ENCODE measurements at regions not wholly inside any gene's neighbourhood (a gene's known extent, or its start where the extent isn't known, plus 50 kb on each side); places are given as distances from the start of the nearest gene placed in this dataset.
"Not testable (repeated sequence)": the region's sequence is repeated elsewhere in the genome, so short reads cannot be mapped to it uniquely, and the experiment has no call there.

- no peak for DNase-seq (ENCODE audit: low spot score)
- ChIA-PET POLR2A (ENCODE audit: low non-redundant PET) (no interaction called here), CTCF (no interaction called here)
- TF ChIP-seq CTCF (conservative IDR thresholded peaks at IDR 0.05; ENCODE audit: low read depth) = no peak
- H3K27ac ChIP-seq = no peak overlapping the region
These were observed 55.2 kb upstream of the MDM1 start for GRCh38 chr12:68387338-68387737.

- no peak overlapping the region for H3K27ac ChIP-seq
- DNase-seq (ENCODE audit: low spot score) = no peak
- CTCF ChIA-PET = no interaction called here
- no peak for TF ChIP-seq CTCF (conservative IDR thresholded peaks at IDR 0.05; ENCODE audit: low read depth)
- POLR2A ChIA-PET (ENCODE audit: low non-redundant PET) = no interaction called here
These were observed 57.1 kb upstream of the MDM1 start for GRCh38 chr12:68389305-68389704.

- POLR2A ChIA-PET (ENCODE audit: low non-redundant PET) = no interaction called here
- no peak for DNase-seq (ENCODE audit: low spot score)
- no peak for TF ChIP-seq CTCF (conservative IDR thresholded peaks at IDR 0.05; ENCODE audit: low read depth)
- H3K27ac ChIP-seq = no peak overlapping the region
- CTCF ChIA-PET = interaction anchor here (1.0 kb wide), 1 partner anchor 190 kb away, joined by 5 read pairs; no protein-coding TSS in a partner anchor
These were observed 59.8 kb upstream of the MDM1 start for GRCh38 chr12:68391937-68392336.

- CTCF ChIA-PET = interaction anchor here (0.6 kb wide), 1 partner anchor 56 kb away, joined by 4 read pairs; no protein-coding TSS in a partner anchor
- no peak overlapping the region for H3K27ac ChIP-seq
- no peak for TF ChIP-seq CTCF (conservative IDR thresholded peaks at IDR 0.05; ENCODE audit: low read depth)
- POLR2A ChIA-PET (ENCODE audit: low non-redundant PET) = interaction anchor here (0.6 kb wide), 1 partner anchor 61 kb away, joined by 3 read pairs; no protein-coding TSS in a partner anchor
- no peak for DNase-seq (ENCODE audit: low spot score)
These were observed 60.2 kb upstream of the MDM1 start for GRCh38 chr12:68392376-68392775.

GRCh38 chr12:68393417-68393816 lies 61.3 kb upstream of the MDM1 start:
- H3K27ac ChIP-seq = no peak overlapping the region
- CTCF ChIA-PET = no interaction called here
- no peak for TF ChIP-seq CTCF (conservative IDR thresholded peaks at IDR 0.05; ENCODE audit: low read depth)
- POLR2A ChIA-PET (ENCODE audit: low non-redundant PET) = no interaction called here
- DNase-seq (ENCODE audit: low spot score) = no peak

GRCh38 chr12:68397566-68398158 lies 65.5 kb upstream of the MDM1 start:
- CTCF ChIA-PET = no interaction called here
- H3K27ac ChIP-seq = no peak overlapping the region
- DNase-seq (ENCODE audit: low spot score) = no peak
- POLR2A ChIA-PET (ENCODE audit: low non-redundant PET) = no interaction called here
- no peak for TF ChIP-seq CTCF (conservative IDR thresholded peaks at IDR 0.05; ENCODE audit: low read depth)

- DNase-seq (ENCODE audit: low spot score); H3K27ac ChIP-seq; CTCF ChIA-PET: not testable (repeated sequence)
- POLR2A ChIA-PET (ENCODE audit: low non-redundant PET) = interaction anchor here (0.5 kb wide), 1 partner anchor 731 kb away, joined by 5 read pairs; no protein-coding TSS in a partner anchor
These were observed 66.5 kb upstream of the MDM1 start for GRCh38 chr12:68398689-68399088.

Data from RWPE1 (cell line).